GM21526 (cell line): ENCODE measurements at regions not wholly inside any gene's neighbourhood (a gene's known extent, or its start where the extent isn't known, plus 50 kb on each side); places are given as distances from the start of the nearest gene placed in this dataset.
"Not testable (repeated sequence)": the region's sequence is repeated elsewhere in the genome, so short reads cannot be mapped to it uniquely, and the experiment has no call there.

ENCODE experiments used
- ATAC-seq: cut with Tn5 transposase; IDR thresholded peaks from one replicate; pipeline ENCODE4 v1.9.1; 2021; ENCODE audit warnings: moderate library complexity; ENCODE audit not compliant: unreplicated experiment, low FRiP score

DNA sequence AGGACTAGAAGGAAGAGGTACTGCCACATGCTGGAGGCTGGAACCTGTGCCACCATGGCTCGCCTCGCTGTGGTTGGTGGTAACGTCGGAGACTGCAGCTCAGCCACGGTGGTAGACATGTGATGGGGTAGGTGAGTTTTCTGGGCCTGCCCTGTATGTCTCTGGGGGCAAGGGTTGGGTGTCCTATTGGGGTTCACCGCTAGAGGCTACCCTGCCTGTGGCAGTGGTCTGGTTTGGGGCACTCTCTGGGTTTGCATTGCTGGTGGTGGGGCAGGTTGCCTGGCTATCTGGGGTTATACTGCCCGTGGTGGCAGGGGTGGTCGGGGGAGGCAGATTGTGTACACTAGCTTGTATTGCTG, 79.3 kb upstream of the KCNJ18 start:
- no peak for ATAC-seq

DNA sequence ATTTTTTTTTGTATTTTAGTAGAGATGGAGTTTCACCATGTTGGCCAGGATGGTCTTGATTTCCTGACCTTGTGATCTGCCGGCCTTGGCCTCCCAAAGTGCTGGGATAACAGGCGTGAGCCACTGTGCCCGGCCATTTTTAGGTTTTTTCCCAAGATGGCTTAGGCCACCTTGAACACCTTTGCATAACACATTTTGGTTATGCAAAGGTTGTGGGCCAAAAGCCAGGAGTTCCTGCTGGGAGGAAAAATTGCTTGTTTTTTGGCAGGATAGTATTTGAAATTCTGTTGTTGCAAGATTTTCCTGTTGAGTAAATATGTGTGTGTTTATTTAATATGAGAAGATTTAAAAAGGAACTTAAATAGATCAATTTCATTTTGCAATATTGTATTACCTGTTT, 65.3 kb upstream of the KCNJ18 start:
- ATAC-seq = not testable (repeated sequence)
